ENCODE measurements at regions not wholly inside any gene's neighbourhood (a gene's known extent, or its start where the extent isn't known, plus 50 kb on each side); places are given as distances from the start of the nearest gene placed in this dataset.
A peak's percentile ranks its signal among the peaks of the same experiment; 100 is the strongest.
"Not testable (repeated sequence)": the region's sequence is repeated elsewhere in the genome, so short reads cannot be mapped to it uniquely, and the experiment has no call there.

GRCh38 chr6:137643644-137644043 lies 149.4 kb upstream of the OLIG3 start:
- CTCF ChIA-PET; DNase-seq; H3K4me3 ChIP-seq (ENCODE audit: low read depth, low read length); H3K4me3 Mint-ChIP-seq (ENCODE audit: unreplicated experiment); BruUV-seq (replicated peaks); POLR2A ChIA-PET; H3K36me3 ChIP-seq (ENCODE audit: control insufficient read depth, insufficient read depth, low read length); H3K27ac Mint-ChIP-seq (ENCODE audit: unreplicated experiment); H3K9me3 ChIP-seq; H3K27me3 Mint-ChIP-seq (ENCODE audit: insufficient read depth, unreplicated experiment); H3K36me3 Mint-ChIP-seq (ENCODE audit: insufficient read depth, unreplicated experiment); H3K27me3 ChIP-seq (replicated peaks; ENCODE audit: control insufficient read depth, insufficient read depth, low read length): not testable (repeated sequence)
- Mint-ChIP-seq H3K9me3 (ENCODE audit: unreplicated experiment) (peaks cover 23% of the 10 kb centered on the region), H3K4me1 (ENCODE audit: low read depth, unreplicated experiment) (peaks cover 24% of the 10 kb centered on the region)
- peaks cover 35% of the 10 kb centered on the region for H3K4me1 ChIP-seq
- intact Hi-C loops (cut with micrococcal nuclease; ENCODE audit: unreplicated experiment), result loop anchor here (10.0 kb wide), 1 partner anchor 679 kb away; no protein-coding TSS in a partner anchor

GRCh38 chr6:137645850-137646249 lies 151.7 kb upstream of the OLIG3 start:
- H3K4me1 Mint-ChIP-seq (ENCODE audit: low read depth, unreplicated experiment), result peaks cover 35% of the 10 kb centered on the region
- Histone ChIP-seq H3K36me3 (ENCODE audit: control insufficient read depth, insufficient read depth, low read length) (no peaks in the 10 kb centered on the region), H3K9me3 (peaks cover 24% of the 10 kb centered on the region), H3K4me3 (ENCODE audit: low read depth, low read length) (no peak overlapping the region), H3K4me1 (peaks cover 45% of the 10 kb centered on the region), H3K27me3 (replicated peaks; ENCODE audit: control insufficient read depth, insufficient read depth, low read length) (no peaks in the 10 kb centered on the region)
- no peaks in the 10 kb centered on the region for H3K36me3 Mint-ChIP-seq (ENCODE audit: insufficient read depth, unreplicated experiment)
- BruUV-seq (replicated peaks), result no TSS peak
- peak overlapping the region; percentile 90 for H3K27ac Mint-ChIP-seq (ENCODE audit: unreplicated experiment)
- intact Hi-C loops (cut with micrococcal nuclease; ENCODE audit: unreplicated experiment), result loop anchor here (5.0 to 10.0 kb wide), 2 partner anchors 221 to 681 kb away; partner anchors contain the start of gene TNFAIP3
- no peaks in the 10 kb centered on the region for H3K27me3 Mint-ChIP-seq (ENCODE audit: insufficient read depth, unreplicated experiment)
- POLR2A ChIA-PET, result no interaction called here
- no peak overlapping the region for H3K4me3 Mint-ChIP-seq (ENCODE audit: unreplicated experiment)
- H3K9me3 Mint-ChIP-seq (ENCODE audit: unreplicated experiment), result peaks cover 31% of the 10 kb centered on the region
- no peak for TF ChIP-seq CTCF (IDR thresholded peaks at IDR 0.05; ENCODE audit: insufficient read depth in 1 of 2, low read depth in 1 of 2, low read length in 1 of 2, severe bottlenecking in 1 of 2, unreplicated experiment in 1 of 2)
- CTCF ChIA-PET, result no interaction called here
- no peak for DNase-seq

GRCh38 chr6:137646484-137646883 lies 152.3 kb upstream of the OLIG3 start:
- peaks cover 41% of the 10 kb centered on the region for H3K4me1 ChIP-seq
- POLR2A ChIA-PET, result no interaction called here
- CTCF ChIA-PET, result no interaction called here
- H3K9me3 ChIP-seq, result peaks cover 26% of the 10 kb centered on the region
- no peak overlapping the region for H3K4me3 Mint-ChIP-seq (ENCODE audit: unreplicated experiment)
- H3K9me3 Mint-ChIP-seq (ENCODE audit: unreplicated experiment), result peaks cover 34% of the 10 kb centered on the region
- no TSS peak for BruUV-seq (replicated peaks)
- H3K27me3 Mint-ChIP-seq (ENCODE audit: insufficient read depth, unreplicated experiment), result no peaks in the 10 kb centered on the region
- TF ChIP-seq CTCF (IDR thresholded peaks at IDR 0.05; ENCODE audit: insufficient read depth in 1 of 2, low read depth in 1 of 2, low read length in 1 of 2, severe bottlenecking in 1 of 2, unreplicated experiment in 1 of 2), result no peak
- H3K27ac Mint-ChIP-seq (ENCODE audit: unreplicated experiment), result peak overlapping the region; percentile 90
- H3K36me3 ChIP-seq (ENCODE audit: control insufficient read depth, insufficient read depth, low read length), result no peaks in the 10 kb centered on the region; the same call in 1 of the 2 replicates
- H3K27me3 ChIP-seq (replicated peaks; ENCODE audit: control insufficient read depth, insufficient read depth, low read length), result no peaks in the 10 kb centered on the region
- no peaks in the 10 kb centered on the region for H3K36me3 Mint-ChIP-seq (ENCODE audit: insufficient read depth, unreplicated experiment)
- no peak for DNase-seq
- H3K4me1 Mint-ChIP-seq (ENCODE audit: low read depth, unreplicated experiment), result peaks cover 35% of the 10 kb centered on the region
- intact Hi-C loops (cut with micrococcal nuclease; ENCODE audit: unreplicated experiment), result loop anchor here (5.0 to 10.0 kb wide), 2 partner anchors 221 to 682 kb away; partner anchors contain the start of gene TNFAIP3
- no peak overlapping the region for H3K4me3 ChIP-seq (ENCODE audit: low read depth, low read length)

Data from Caco-2 (cell line).